ENCODE measurements at regions not wholly inside any gene's neighbourhood (a gene's known extent, or its start where the extent isn't known, plus 50 kb on each side); places are given as distances from the start of the nearest gene placed in this dataset.

DNA sequence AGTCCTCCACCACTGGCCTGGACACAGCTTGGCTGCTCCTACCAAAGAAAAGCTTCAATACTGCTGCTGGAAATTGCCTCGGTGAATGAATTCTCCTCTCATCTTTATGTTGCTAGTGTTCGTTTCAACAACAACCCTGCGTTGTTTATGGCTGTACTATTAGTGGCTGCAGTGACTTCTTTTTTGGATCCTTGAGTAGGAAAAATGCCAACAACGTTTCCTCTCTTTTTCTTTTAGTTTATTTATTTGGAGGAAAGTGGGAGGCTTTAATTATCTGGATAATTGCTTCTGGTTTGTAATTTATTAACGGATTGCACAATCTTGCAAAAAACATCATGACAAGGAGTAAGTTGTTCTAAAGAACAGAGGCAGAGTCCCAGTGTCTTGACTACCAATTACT is 464.1 kb upstream of the TRAM1L1 start:
- TF ChIP-seq, protein P1, sequence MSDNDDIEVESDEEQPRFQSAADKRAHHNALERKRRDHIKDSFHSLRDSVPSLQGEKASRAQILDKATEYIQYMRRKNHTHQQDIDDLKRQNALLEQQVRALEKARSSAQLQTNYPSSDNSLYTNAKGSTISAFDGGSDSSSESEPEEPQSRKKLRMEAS (IDR thresholded peaks at IDR 0.05; ENCODE audit: low read depth, low read length): no peak
- no peak for TF ChIP-seq CTCF (IDR thresholded peaks at IDR 0.05; ENCODE audit: low read depth, low read length)

Data from NB4 (cell line).